ENCODE measurements at regions not wholly inside any gene's neighbourhood (a gene's known extent, or its start where the extent isn't known, plus 50 kb on each side); places are given as distances from the start of the nearest gene placed in this dataset.
"Not testable (repeated sequence)": the region's sequence is repeated elsewhere in the genome, so short reads cannot be mapped to it uniquely, and the experiment has no call there.

- not testable (repeated sequence) for H3K27me3 ChIP-seq (ENCODE audit: control insufficient read depth, insufficient read depth, low read length); H3K27ac ChIP-seq (ENCODE audit: low read depth, low read length); H3K9ac ChIP-seq (ENCODE audit: low read length); H3K9me3 ChIP-seq (ENCODE audit: control insufficient read depth, insufficient read depth, low read depth, low read length); H3K36me3 ChIP-seq (ENCODE audit: control insufficient read depth, insufficient read depth, low read length); H3K4me3 ChIP-seq (ENCODE audit: low read depth, low read length)
- peaks cover 15% of the 10 kb centered on the region for H3K4me1 ChIP-seq (ENCODE audit: control insufficient read depth, insufficient read depth, low read length)
Measured at GRCh38 chr9:95568735-95569134, 52.0 kb upstream of the PTCH1 start.
